Activated B cell treated with CpG ODN at 0.5 μM for 24 hours (primary cell): ENCODE measurements at regions not wholly inside any gene's neighbourhood (a gene's known extent, or its start where the extent isn't known, plus 50 kb on each side); places are given as distances from the start of the nearest gene placed in this dataset.
"Not testable (repeated sequence)": the region's sequence is repeated elsewhere in the genome, so short reads cannot be mapped to it uniquely, and the experiment has no call there.

ENCODE experiments used
- ATAC-seq: fragments of 200-7000 bp; cut with Tn5 transposase; one replicate; pipeline ENCODE4 v1.10.0; 2021; ENCODE audit warnings: low read depth, mild to moderate bottlenecking, moderate library complexity
- CTCF ChIA-PET: fragments of 350-600 bp; sonication (Branson Sonifier 250); formaldehyde crosslinking; loops from one replicate; lab custom pipeline; 2021; ENCODE audit warnings: antibody characterized with exemption; lab: Charles Lee
- POLR2A ChIA-PET: fragments of 350-600 bp; sonication (Branson Sonifier 250); formaldehyde crosslinking; loops from one replicate; lab custom pipeline; 2021; ENCODE audit warnings: antibody characterized with exemption; lab: Charles Lee
- DNase-seq: peaks from one replicate; pipeline ENCODE4 v3.0.0; 2022
- H3K27ac Mint-ChIP-seq: one replicate; pipeline ENCODE4 v1.8.0; 2020; ENCODE audit warnings: mixed read lengths
- H3K27me3 Mint-ChIP-seq: one replicate; pipeline ENCODE4 v1.8.0; 2021; ENCODE audit warnings: mixed read lengths
- H3K36me3 Mint-ChIP-seq: one replicate; pipeline ENCODE4 v1.8.0; 2021; ENCODE audit warnings: low read depth, mixed read lengths
- H3K4me1 Mint-ChIP-seq: one replicate; pipeline ENCODE4 v1.8.0; 2021; ENCODE audit warnings: mixed read lengths
- H3K4me3 Mint-ChIP-seq: one replicate; pipeline ENCODE4 v1.8.0; 2020; ENCODE audit warnings: mild to moderate bottlenecking, mixed read lengths
- H3K9me3 Mint-ChIP-seq: one replicate; pipeline ENCODE4 v1.8.0; 2020; ENCODE audit warnings: mixed read lengths
- intact Hi-C: fragments of 100-400 bp; cut with micrococcal nuclease; formaldehyde crosslinking; loops from one replicate; pipeline ENCODE4 v1.15.1; 2024
- TF ChIP-seq, protein P1 (sequence below): fragments of 200-600 bp; IDR thresholded peaks from one replicate; pipeline ENCODE4 v1.8.0; 2022; ENCODE audit warnings: antibody characterized with exemption, mild to moderate bottlenecking

DNA sequence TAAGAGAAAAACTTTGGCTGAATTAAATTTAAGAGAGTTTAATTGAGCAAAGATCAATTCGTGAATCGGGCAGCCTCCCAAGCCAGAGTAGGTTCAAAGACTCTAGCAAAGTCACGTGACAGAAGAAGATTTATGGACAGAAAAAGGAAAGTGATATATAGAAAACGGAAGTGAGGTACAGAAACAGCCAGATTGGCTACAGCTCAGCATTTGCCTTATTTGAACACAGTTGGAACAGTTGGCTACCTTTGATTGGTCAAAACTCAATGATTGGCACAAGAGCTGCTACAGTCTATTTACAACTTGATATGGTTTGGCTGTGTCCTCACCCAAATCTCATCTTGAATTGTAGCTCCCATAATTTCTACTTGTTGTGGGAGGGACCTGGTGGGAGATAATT is 102.6 kb downstream of the PLG start:
- intact Hi-C loops, result no loop called here
- Mint-ChIP-seq H3K27me3 (peaks cover 2% of the 10 kb centered on the region), H3K4me1 (no peaks in the 10 kb centered on the region), H3K36me3 (no peaks in the 10 kb centered on the region), H3K27ac (no peak overlapping the region), H3K9me3 (no peaks in the 10 kb centered on the region), H3K4me3 (no peak overlapping the region)
- ATAC-seq (no peak), DNase-seq (no peak)
- TF ChIP-seq, protein P1, sequence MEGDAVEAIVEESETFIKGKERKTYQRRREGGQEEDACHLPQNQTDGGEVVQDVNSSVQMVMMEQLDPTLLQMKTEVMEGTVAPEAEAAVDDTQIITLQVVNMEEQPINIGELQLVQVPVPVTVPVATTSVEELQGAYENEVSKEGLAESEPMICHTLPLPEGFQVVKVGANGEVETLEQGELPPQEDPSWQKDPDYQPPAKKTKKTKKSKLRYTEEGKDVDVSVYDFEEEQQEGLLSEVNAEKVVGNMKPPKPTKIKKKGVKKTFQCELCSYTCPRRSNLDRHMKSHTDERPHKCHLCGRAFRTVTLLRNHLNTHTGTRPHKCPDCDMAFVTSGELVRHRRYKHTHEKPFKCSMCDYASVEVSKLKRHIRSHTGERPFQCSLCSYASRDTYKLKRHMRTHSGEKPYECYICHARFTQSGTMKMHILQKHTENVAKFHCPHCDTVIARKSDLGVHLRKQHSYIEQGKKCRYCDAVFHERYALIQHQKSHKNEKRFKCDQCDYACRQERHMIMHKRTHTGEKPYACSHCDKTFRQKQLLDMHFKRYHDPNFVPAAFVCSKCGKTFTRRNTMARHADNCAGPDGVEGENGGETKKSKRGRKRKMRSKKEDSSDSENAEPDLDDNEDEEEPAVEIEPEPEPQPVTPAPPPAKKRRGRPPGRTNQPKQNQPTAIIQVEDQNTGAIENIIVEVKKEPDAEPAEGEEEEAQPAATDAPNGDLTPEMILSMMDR, result no peak
- ChIA-PET POLR2A (no interaction called here), CTCF (no interaction called here)

DNA sequence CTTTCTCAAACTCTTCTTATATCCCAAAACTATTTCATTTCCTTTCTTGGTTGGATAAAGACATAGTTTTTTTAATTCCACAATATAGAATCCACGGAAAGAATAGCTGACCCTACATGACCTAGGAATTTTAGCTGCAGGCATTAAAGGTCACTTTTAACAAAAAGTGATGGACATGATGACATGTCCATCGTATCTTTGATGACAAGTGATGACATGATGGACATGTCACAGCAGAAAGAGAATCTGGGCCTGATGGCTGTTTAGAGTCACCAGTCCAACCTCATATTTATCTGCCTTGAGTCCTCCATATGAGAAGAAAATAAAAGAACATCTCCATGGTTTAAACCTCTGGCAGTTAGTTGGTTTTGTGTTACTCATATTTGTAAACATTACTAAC is 106.2 kb downstream of the PLG start:
- Mint-ChIP-seq H3K9me3 (no peaks in the 10 kb centered on the region), H3K27me3 (peaks cover 5% of the 10 kb centered on the region), H3K27ac (no peak overlapping the region), H3K36me3 (no peaks in the 10 kb centered on the region), H3K4me1 (no peaks in the 10 kb centered on the region), H3K4me3 (no peak overlapping the region)
- POLR2A ChIA-PET, result no interaction called here
- no peak for DNase-seq
- no peak for ATAC-seq
- CTCF ChIA-PET, result no interaction called here
- TF ChIP-seq, protein P1, result no peak
- intact Hi-C loops, result no loop called here

DNA sequence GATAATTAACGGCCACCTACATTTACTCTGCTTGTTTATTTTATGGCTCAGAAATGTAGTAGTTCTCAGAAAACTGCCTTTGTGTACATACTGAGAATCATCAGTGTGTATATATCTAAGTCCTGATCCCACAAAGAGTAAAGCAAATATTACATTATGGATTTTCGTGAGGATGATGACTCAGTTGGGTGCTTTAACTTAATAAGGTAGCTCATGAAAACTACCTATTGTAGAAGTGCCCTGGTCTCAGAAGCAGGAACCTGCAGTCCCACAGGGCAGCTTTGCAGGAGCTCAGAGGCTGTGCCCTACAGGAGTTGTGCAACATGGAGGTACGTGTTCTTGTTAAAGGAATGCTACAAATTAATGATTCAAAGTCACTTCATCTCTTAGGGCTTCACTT is 108.2 kb downstream of the PLG start:
- DNase-seq (no peak), ATAC-seq (no peak)
- TF ChIP-seq, protein P1, result no peak
- Mint-ChIP-seq H3K4me1 (no peaks in the 10 kb centered on the region), H3K36me3 (no peaks in the 10 kb centered on the region), H3K27me3 (peaks cover 5% of the 10 kb centered on the region), H3K4me3 (no peak overlapping the region), H3K27ac (no peak overlapping the region), H3K9me3 (no peaks in the 10 kb centered on the region)
- intact Hi-C loops, result no loop called here
- CTCF ChIA-PET, result no interaction called here
- POLR2A ChIA-PET, result no interaction called here

DNA sequence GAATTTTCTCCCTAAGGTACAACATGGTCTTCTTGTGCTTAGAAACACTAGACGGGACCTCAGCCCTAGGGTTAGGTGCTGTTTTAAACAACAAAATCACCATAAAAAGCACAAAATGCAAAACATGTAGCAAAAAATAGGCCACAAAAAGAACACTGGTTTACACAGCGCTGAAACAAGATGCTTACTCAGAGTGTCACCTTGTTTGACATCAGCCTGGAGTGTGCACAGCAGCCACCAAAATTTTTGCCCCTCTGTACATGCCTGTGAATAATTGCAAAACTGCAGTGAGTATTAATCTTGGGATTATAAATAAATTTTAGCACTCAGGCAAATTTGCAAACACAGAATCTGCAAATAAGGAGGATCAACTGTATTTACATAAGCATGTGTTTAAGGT is 110.1 kb downstream of the PLG start:
- Mint-ChIP-seq H3K4me3 (no peak overlapping the region), H3K27ac (no peak overlapping the region), H3K4me1 (no peaks in the 10 kb centered on the region), H3K27me3 (peaks cover 3% of the 10 kb centered on the region), H3K36me3 (no peaks in the 10 kb centered on the region), H3K9me3 (no peaks in the 10 kb centered on the region)
- intact Hi-C loops, result no loop called here
- ATAC-seq, result no peak
- TF ChIP-seq, protein P1, result no peak
- ChIA-PET CTCF (no interaction called here), POLR2A (no interaction called here)
- no peak for DNase-seq

DNA sequence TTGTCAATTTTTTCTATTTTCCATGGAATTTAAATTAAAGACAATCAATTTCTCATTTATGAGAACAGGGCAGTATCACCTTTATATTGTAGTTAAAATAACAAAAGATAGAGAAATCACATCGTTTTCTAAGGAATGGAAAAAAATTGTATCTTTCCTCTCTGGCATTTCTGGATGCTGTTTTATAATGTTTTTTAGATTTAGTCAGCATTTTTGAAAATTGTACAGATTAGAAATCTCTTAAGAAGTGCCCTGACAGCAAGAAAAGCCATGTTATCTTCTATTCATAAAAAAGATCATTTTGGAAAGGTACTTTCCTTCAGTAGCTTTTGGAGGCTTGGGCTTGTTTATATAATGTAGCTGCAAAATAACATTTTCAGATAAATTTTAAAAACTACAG is 116.9 kb downstream of the PLG start:
- Mint-ChIP-seq H3K27ac (no peak overlapping the region), H3K36me3 (peaks cover 2% of the 10 kb centered on the region), H3K9me3 (peaks cover 11% of the 10 kb centered on the region), H3K27me3 (no peaks in the 10 kb centered on the region), H3K4me3 (no peak overlapping the region), H3K4me1 (no peaks in the 10 kb centered on the region)
- POLR2A ChIA-PET, result no interaction called here
- CTCF ChIA-PET, result no interaction called here
- intact Hi-C loops, result no loop called here
- ATAC-seq (no peak), DNase-seq (no peak)
- TF ChIP-seq, protein P1, result no peak

DNA sequence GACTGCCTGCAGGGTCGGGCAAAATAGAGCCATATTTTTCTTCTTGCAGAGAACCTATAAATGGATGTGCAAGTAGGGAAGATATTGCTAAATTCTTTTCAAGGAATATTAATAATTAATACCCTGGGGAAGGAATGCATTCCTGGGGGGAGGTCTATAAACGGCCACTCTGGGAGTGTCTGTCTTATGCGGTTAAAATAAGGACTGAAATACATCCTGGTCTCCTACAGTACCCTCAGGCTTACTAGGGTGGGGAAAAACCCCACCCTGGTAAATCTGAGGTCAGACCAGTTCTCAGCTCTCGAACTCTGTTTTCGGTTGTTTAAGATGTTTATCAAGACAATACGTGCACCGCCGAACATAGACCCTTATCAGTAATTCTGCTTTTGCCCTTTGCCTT is 118.6 kb downstream of the PLG start:
- H3K4me1 Mint-ChIP-seq, CTCF ChIA-PET, H3K36me3 Mint-ChIP-seq, H3K27me3 Mint-ChIP-seq, POLR2A ChIA-PET, H3K27ac Mint-ChIP-seq, ATAC-seq, H3K4me3 Mint-ChIP-seq, intact Hi-C loops, DNase-seq: not testable (repeated sequence)
- peaks cover 11% of the 10 kb centered on the region for H3K9me3 Mint-ChIP-seq
